Hepatocyte (in vitro differentiated cells): ENCODE measurements at regions not wholly inside any gene's neighbourhood (a gene's known extent, or its start where the extent isn't known, plus 50 kb on each side); places are given as distances from the start of the nearest gene placed in this dataset.

ENCODE experiments used
- DNase-seq: peaks from one replicate; pipeline ENCODE4 v3.0.0-alpha.2; 2016; ENCODE audit warnings: low spot score
- H2AFZ ChIP-seq: fragments of 200-600 bp; sonication (generic); 2 replicates; pipeline ENCODE4 v1.6.0; 2016; ENCODE audit warnings: antibody characterized with exemption, mild to moderate bottlenecking
- H3K27ac ChIP-seq: fragments of 200-600 bp; sonication (generic); 2 replicates; pipeline ENCODE4 v1.5.1; 2016; ENCODE audit warnings: mild to moderate bottlenecking
- H3K27me3 ChIP-seq: fragments of 200-600 bp; sonication (generic); 2 replicates; pipeline ENCODE4 v1.6.1; 2016
- H3K36me3 ChIP-seq: fragments of 200-600 bp; sonication (generic); replicated peaks from 2 replicates; pipeline ENCODE4 v1.5.1; 2016; ENCODE audit warnings: low read depth; ENCODE audit not compliant: insufficient read depth
- H3K4me1 ChIP-seq: fragments of 200-600 bp; sonication (generic); 2 replicates; pipeline ENCODE4 v1.5.1; 2016; ENCODE audit warnings: mild to moderate bottlenecking, moderate library complexity; ENCODE audit not compliant: insufficient read depth
- H3K4me2 ChIP-seq: fragments of 200-600 bp; sonication (generic); 2 replicates; pipeline ENCODE4 v1.6.0; 2016
- H3K4me3 ChIP-seq: fragments of 200-600 bp; sonication (generic); 2 replicates; pipeline ENCODE4 v1.5.1; 2016; ENCODE audit warnings: mild to moderate bottlenecking
- H3K79me2 ChIP-seq: fragments of 200-600 bp; sonication (generic); 2 replicates; pipeline ENCODE4 v1.6.0; 2017; ENCODE audit warnings: mild to moderate bottlenecking
- H3K9me2 ChIP-seq: fragments of 200-600 bp; sonication (generic); replicated peaks from 2 replicates; pipeline ENCODE4 v1.6.0; 2017; ENCODE audit warnings: mild to moderate bottlenecking; ENCODE audit not compliant: insufficient read depth
- H3K9me3 ChIP-seq: fragments of 200-600 bp; sonication (generic); 2 replicates; pipeline ENCODE4 v1.5.1; 2016; ENCODE audit warnings: low read depth, mild to moderate bottlenecking
- H4K20me1 ChIP-seq: fragments of 200-600 bp; sonication (generic); 2 replicates; pipeline ENCODE4 v1.6.0; 2016; ENCODE audit warnings: mild to moderate bottlenecking; ENCODE audit not compliant: insufficient read depth, poor library complexity, severe bottlenecking
- CTCF ChIP-seq: fragments of 200-600 bp; sonication (generic); IDR thresholded peaks from 2 replicates; pipeline ENCODE4 v1.5.1; 2016; ENCODE audit warnings: antibody characterized with exemption, mild to moderate bottlenecking; ENCODE audit not compliant: poor library complexity
- EZH2 ChIP-seq: fragments of 200-600 bp; sonication (generic); IDR thresholded peaks from 2 replicates; pipeline ENCODE4 v1.6.1; 2016; ENCODE audit warnings: antibody characterized with exemption, mild to moderate bottlenecking, borderline replicate concordance
- EZH2phosphoT487 ChIP-seq: fragments of 200-600 bp; sonication (generic); IDR thresholded peaks from one replicate; pipeline ENCODE4 v1.6.1; 2018; ENCODE audit warnings: antibody characterized with exemption, mild to moderate bottlenecking, low read depth, moderate library complexity; ENCODE audit not compliant: unreplicated experiment, severe bottlenecking
- WGBS: methylation state at CpG from one replicate; pipeline ENCODE4 v1.1.6; 2016; ENCODE audit warnings: low lambda C conversion rate; ENCODE audit errors: missing lambda C conversion rate; 5-methylcytosine and 5-hydroxymethylcytosine counted together

DNA sequence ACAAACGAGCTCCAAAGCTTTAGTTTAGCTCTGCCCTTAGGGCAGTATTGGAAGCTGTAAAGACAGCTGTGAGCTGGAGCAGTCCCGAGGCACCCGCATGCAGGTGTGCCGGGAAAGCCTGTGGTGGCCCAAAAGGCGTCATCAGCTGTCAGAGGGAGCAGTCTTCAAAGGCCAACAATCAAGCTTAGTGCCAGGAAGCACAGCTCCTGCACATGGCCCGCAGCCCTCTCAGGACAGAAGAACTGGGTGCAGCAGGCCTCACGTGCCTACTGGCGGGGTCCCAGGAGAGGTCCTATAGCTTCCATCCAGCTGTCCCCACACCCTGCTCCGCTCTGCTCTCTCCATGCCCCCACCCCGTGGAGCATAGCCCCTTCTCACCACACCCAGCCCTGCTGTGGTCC, 92.2 kb upstream of the TRIM2 start:
- TF ChIP-seq EZH2 (no peak), CTCF (no peak), EZH2phosphoT487 (no peak)
- H3K4me3 ChIP-seq, result no peak overlapping the region
- no peak overlapping the region for H3K4me2 ChIP-seq
- H4K20me1 ChIP-seq, result no peaks in the 10 kb centered on the region
- H3K36me3 ChIP-seq, result no peaks in the 10 kb centered on the region
- H3K9me2 ChIP-seq, result no peaks in the 10 kb centered on the region
- no peak overlapping the region for H3K27ac ChIP-seq
- H3K4me1 ChIP-seq, result no peaks in the 10 kb centered on the region
- H3K79me2 ChIP-seq, result no peaks in the 10 kb centered on the region
- no peak overlapping the region for H2AFZ ChIP-seq
- no peak for DNase-seq
- H3K27me3 ChIP-seq, result no peaks in the 10 kb centered on the region
- no peaks in the 10 kb centered on the region for H3K9me3 ChIP-seq
- 82% methylated on average over 10 of the region's 10 CpGs for WGBS

GRCh38 chr4:153113061-153113837, 91.0 kb upstream of the TRIM2 start:
- Histone ChIP-seq H2AFZ (no peak overlapping the region), H3K4me3 (no peak overlapping the region), H3K79me2 (no peaks in the 10 kb centered on the region), H3K27ac (no peak overlapping the region), H3K4me2 (no peak overlapping the region), H3K27me3 (no peaks in the 10 kb centered on the region), H3K9me3 (no peaks in the 10 kb centered on the region), H3K4me1 (no peaks in the 10 kb centered on the region), H3K9me2 (no peaks in the 10 kb centered on the region), H3K36me3 (no peaks in the 10 kb centered on the region), H4K20me1 (no peaks in the 10 kb centered on the region)
- DNase-seq, result no peak
- no peak for TF ChIP-seq EZH2phosphoT487
- no peak for TF ChIP-seq CTCF
- no peak for TF ChIP-seq EZH2
- WGBS, result 91% methylated on average over 8 of the region's 8 CpGs

GRCh38 chr4:153113838-153114105, 90.5 kb upstream of the TRIM2 start:
- DNase-seq, result no peak
- Histone ChIP-seq H3K9me3 (no peaks in the 10 kb centered on the region), H3K9me2 (no peaks in the 10 kb centered on the region), H3K79me2 (no peaks in the 10 kb centered on the region), H3K36me3 (no peaks in the 10 kb centered on the region), H2AFZ (no peak overlapping the region), H3K4me1 (no peaks in the 10 kb centered on the region), H3K27ac (no peak overlapping the region), H3K4me2 (no peak overlapping the region), H4K20me1 (no peaks in the 10 kb centered on the region), H3K27me3 (no peaks in the 10 kb centered on the region), H3K4me3 (no peak overlapping the region)
- 85% methylated on average over 5 of the region's 5 CpGs for whole genome bisulfite sequencing
- TF ChIP-seq EZH2phosphoT487 (no peak), CTCF (no peak), EZH2 (no peak)
